CD4-positive, alpha-beta memory T cell (primary cell): ENCODE measurements at regions not wholly inside any gene's neighbourhood (a gene's known extent, or its start where the extent isn't known, plus 50 kb on each side); places are given as distances from the start of the nearest gene placed in this dataset.

Experiments
- CTCF ChIA-PET: fragments of 350-600 bp; sonication (Branson Sonifier 250); formaldehyde crosslinking; loops from one replicate; lab custom pipeline; 2021; ENCODE audit warnings: inconsistent platforms; ENCODE audit not compliant: partially characterized antibody; lab: Charles Lee
- POLR2A ChIA-PET: fragments of 350-600 bp; sonication (Branson Sonifier 250); formaldehyde crosslinking; loops from one replicate; lab custom pipeline; 2021; ENCODE audit not compliant: partially characterized antibody; lab: Charles Lee
- DNase-seq, 5 donors: peaks; one replicate each; pipeline versions ENCODE4 v3.0.0 to v3.0.0-alpha.2; 2020 to 2022; ENCODE audit warnings: mixed read lengths in 1 of 5
- H3K27ac ChIP-seq: one replicate; pipeline ENCODE4 v1.7.0; 2013; ENCODE audit warnings: low read depth, low read length
- H3K27me3 ChIP-seq: 2 replicates; pipeline ENCODE4 v1.7.0; 2013; ENCODE audit warnings: mild to moderate bottlenecking, low read length, moderate library complexity; ENCODE audit not compliant: insufficient read depth
- H3K36me3 ChIP-seq: 2 replicates; pipeline ENCODE4 v1.7.0; 2013; ENCODE audit warnings: mild to moderate bottlenecking, low read length, moderate library complexity; ENCODE audit not compliant: insufficient read depth
- H3K4me1 ChIP-seq: 2 replicates; pipeline ENCODE4 v1.7.0; 2013; ENCODE audit warnings: mild to moderate bottlenecking, low read length, moderate library complexity; ENCODE audit not compliant: insufficient read depth
- H3K4me3 ChIP-seq, 2 donors: one replicate each; pipeline ENCODE4 v1.7.0; 2013; ENCODE audit warnings: low read length in 2 of 2, mild to moderate bottlenecking in 1 of 2
- H3K9me3 ChIP-seq, 2 donors: one replicate each; pipeline ENCODE4 v1.7.0; 2013; ENCODE audit warnings: low read length in 2 of 2, control low read depth in 1 of 2; ENCODE audit not compliant: control insufficient read depth in 1 of 2
- H3K27ac Mint-ChIP-seq, 7 donors: one replicate each; pipeline ENCODE4 v1.8.0; 2020 to 2021; ENCODE audit warnings: mixed read lengths in 7 of 7, mild to moderate bottlenecking in 6 of 7, inconsistent platforms in 3 of 7, moderate library complexity in 3 of 7
- H3K27me3 Mint-ChIP-seq, 2 donors: one replicate each; pipeline ENCODE4 v1.8.0; 2020 to 2021; ENCODE audit warnings: mixed read lengths in 2 of 2
- H3K36me3 Mint-ChIP-seq, 2 donors: one replicate each; pipeline ENCODE4 v1.8.0; 2020 to 2021; ENCODE audit warnings: mixed read lengths in 2 of 2, inconsistent platforms in 1 of 2, mild to moderate bottlenecking in 1 of 2
- H3K4me1 Mint-ChIP-seq, 4 donors: one replicate each; pipeline ENCODE4 v1.8.0; 2020 to 2021; ENCODE audit warnings: mixed read lengths in 4 of 4, mild to moderate bottlenecking in 1 of 4
- H3K4me3 Mint-ChIP-seq, 8 donors: one replicate each; pipeline ENCODE4 v1.8.0; 2020 to 2021; ENCODE audit warnings: mixed read lengths in 8 of 8, mild to moderate bottlenecking in 7 of 8, moderate library complexity in 6 of 8, inconsistent platforms in 3 of 8
- H3K9me3 Mint-ChIP-seq, 8 donors: one replicate each; pipeline ENCODE4 v1.8.0; 2020 to 2021; ENCODE audit warnings: mixed read lengths in 8 of 8, mild to moderate bottlenecking in 5 of 8, inconsistent platforms in 3 of 8, moderate library complexity in 1 of 8
- intact Hi-C: fragments of 100-400 bp; cut with micrococcal nuclease; formaldehyde crosslinking; loops from one replicate; pipeline ENCODE4 v1.15.1; 2023

DNA sequence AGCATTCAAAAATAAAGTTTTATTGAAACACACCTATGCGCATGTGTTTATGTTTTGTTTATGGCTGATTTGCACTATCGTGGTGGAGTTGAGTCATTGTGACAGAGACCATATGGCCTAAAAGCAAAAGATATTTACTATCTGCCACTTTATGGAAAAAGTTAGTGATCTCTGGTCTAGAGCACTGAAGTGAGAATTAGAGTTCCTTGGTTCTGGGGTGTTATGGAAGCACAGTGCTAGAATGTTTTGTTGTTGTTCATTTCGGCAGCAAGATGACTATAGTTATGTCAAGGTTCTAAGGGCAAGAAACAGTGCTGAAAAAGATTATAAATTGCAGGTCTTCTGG is 416.5 kb downstream of the SLC4A3 start:
- Mint-ChIP-seq H3K27me3 (peaks cover 0 to 3% of the 10 kb centered on the region in 2 donors), H3K36me3 (no peaks in the 10 kb centered on the region), H3K4me3 (no peak overlapping the region), H3K4me1 (no peaks in the 10 kb centered on the region), H3K9me3 (peaks cover 0 to 3% (median 0%) of the 10 kb centered on the region in 8 donors), H3K27ac (no peak overlapping the region)
- H3K4me1 ChIP-seq = no peaks in the 10 kb centered on the region
- ChIA-PET POLR2A (no interaction called here), CTCF (no interaction called here)
- no peak overlapping the region for H3K27ac ChIP-seq
- intact Hi-C loops = no loop called here
- H3K4me3 ChIP-seq = no peak overlapping the region
- DNase-seq = no peak
- no peaks in the 10 kb centered on the region for H3K9me3 ChIP-seq
- H3K27me3 ChIP-seq = no peaks in the 10 kb centered on the region
- H3K36me3 ChIP-seq = no peaks in the 10 kb centered on the region

DNA sequence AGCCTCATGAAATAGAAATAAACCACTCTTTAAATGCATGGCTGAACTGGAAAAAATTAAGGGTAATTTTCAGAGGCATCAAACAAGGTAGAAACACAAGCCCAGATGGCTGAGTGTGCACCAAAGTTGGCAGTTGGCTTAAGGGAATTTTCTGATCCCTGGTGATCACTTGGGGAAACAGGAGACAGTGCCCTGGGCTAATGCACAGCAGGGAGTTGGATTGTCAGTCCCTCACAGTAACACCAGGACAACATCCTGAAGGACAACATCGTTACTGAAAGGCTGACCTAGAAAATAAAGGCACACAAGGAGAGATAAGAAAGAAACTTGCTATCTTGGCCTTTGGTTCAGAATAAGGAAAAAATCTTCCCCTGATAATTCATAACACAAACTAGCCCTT is 417.0 kb downstream of the SLC4A3 start:
- DNase-seq = no peak
- Mint-ChIP-seq H3K27ac (no peak overlapping the region), H3K36me3 (no peaks in the 10 kb centered on the region), H3K4me1 (no peaks in the 10 kb centered on the region), H3K4me3 (no peak overlapping the region), H3K9me3 (peaks cover 0 to 3% (median 0%) of the 10 kb centered on the region in 8 donors), H3K27me3 (peaks cover 0 to 3% of the 10 kb centered on the region in 2 donors)
- Histone ChIP-seq H3K9me3 (no peaks in the 10 kb centered on the region), H3K4me3 (no peak overlapping the region), H3K27me3 (no peaks in the 10 kb centered on the region), H3K27ac (no peak overlapping the region), H3K36me3 (no peaks in the 10 kb centered on the region), H3K4me1 (no peaks in the 10 kb centered on the region)
- intact Hi-C loops = no loop called here
- ChIA-PET POLR2A (no interaction called here), CTCF (no interaction called here)

DNA sequence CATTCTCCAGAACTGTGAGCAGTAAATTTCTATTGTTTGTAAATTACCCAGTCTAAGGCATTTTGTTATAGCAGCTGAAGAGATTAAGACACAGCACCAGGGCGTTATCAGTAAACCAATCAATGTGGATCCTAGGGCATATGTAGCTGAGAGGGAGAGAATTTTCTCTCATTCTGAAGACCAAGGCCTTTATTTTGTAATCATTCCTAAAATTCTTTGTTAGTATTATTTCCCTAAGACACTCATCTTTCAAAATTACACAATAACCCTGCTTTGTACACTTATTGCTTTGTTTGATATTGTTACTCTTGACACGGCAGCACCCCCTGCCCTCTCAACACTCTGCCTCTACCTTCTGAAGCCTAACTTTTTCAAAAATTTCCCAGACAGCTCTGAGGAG is 419.1 kb downstream of the SLC4A3 start:
- intact Hi-C loops = no loop called here
- Mint-ChIP-seq H3K36me3 (no peaks in the 10 kb centered on the region), H3K27me3 (peaks cover 0 to 3% of the 10 kb centered on the region in 2 donors), H3K9me3 (peaks cover 0 to 3% (median 0%) of the 10 kb centered on the region in 8 donors), H3K4me1 (no peaks in the 10 kb centered on the region), H3K4me3 (no peak overlapping the region), H3K27ac (no peak overlapping the region)
- no peak overlapping the region for H3K4me3 ChIP-seq
- POLR2A ChIA-PET = no interaction called here
- no peak for DNase-seq
- no peak overlapping the region for H3K27ac ChIP-seq
- no peaks in the 10 kb centered on the region for H3K36me3 ChIP-seq
- H3K4me1 ChIP-seq = no peaks in the 10 kb centered on the region
- H3K9me3 ChIP-seq = no peaks in the 10 kb centered on the region
- H3K27me3 ChIP-seq = no peaks in the 10 kb centered on the region
- CTCF ChIA-PET = no interaction called here

DNA sequence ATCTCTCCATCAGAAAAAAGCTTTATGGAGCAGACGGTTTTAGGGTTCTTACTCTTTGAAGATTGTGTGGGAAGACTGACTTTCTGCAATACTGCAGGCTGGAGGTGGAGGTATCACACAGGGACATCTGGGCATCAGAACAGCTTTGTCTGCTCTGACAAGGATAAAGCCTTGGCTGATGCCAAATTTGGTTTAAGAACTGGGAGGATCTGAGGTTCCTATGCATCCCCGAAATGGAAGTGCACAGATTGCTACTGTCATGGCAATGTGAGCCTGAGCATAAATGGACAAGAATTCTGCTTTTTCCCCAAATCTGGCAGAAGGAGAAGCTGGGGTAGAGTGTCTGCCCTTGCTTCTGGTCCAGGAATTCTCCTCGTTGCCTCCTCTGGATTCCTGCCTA is 424.3 kb downstream of the SLC4A3 start:
- Mint-ChIP-seq H3K9me3 (peaks cover 0 to 11% (median 5%) of the 10 kb centered on the region in 8 donors), H3K36me3 (no peaks in the 10 kb centered on the region), H3K27me3 (no peaks in the 10 kb centered on the region), H3K4me1 (no peaks in the 10 kb centered on the region), H3K27ac (no peak overlapping the region), H3K4me3 (no peak overlapping the region)
- Histone ChIP-seq H3K36me3 (no peaks in the 10 kb centered on the region), H3K27ac (no peak overlapping the region), H3K9me3 (no peaks in the 10 kb centered on the region), H3K27me3 (no peaks in the 10 kb centered on the region), H3K4me3 (no peak overlapping the region), H3K4me1 (no peaks in the 10 kb centered on the region)
- intact Hi-C loops = no loop called here
- CTCF ChIA-PET = no interaction called here
- POLR2A ChIA-PET = no interaction called here
- no peak for DNase-seq

DNA sequence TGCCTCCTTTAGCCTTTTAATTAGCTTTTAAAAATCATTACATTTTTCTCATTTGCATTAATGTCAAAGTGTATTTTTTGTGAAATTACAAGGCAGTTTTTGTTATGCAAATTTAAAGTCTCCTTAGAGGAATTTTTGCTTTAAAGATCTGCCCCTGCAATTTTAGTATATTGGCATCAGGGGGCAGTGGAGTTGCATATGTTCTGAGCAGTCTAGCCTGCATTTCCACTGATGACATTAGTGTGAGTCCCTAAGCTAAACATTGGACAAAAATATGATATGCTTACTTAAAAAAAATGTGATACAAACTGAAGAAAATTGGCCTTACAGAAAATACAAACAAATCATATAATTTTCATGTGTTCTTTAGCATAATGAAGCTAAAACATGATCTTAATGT is 426.5 kb downstream of the SLC4A3 start:
- ChIA-PET POLR2A (no interaction called here), CTCF (no interaction called here)
- peaks cover 0 to 11% (median 4%) of the 10 kb centered on the region in 8 donors for H3K9me3 Mint-ChIP-seq
- intact Hi-C loops = no loop called here
- no peak overlapping the region for H3K27ac Mint-ChIP-seq
- no peaks in the 10 kb centered on the region for H3K27me3 Mint-ChIP-seq
- H3K4me3 Mint-ChIP-seq = no peak overlapping the region
- DNase-seq = no peak
- no peaks in the 10 kb centered on the region for H3K4me1 ChIP-seq
- H3K9me3 ChIP-seq = no peaks in the 10 kb centered on the region
- H3K4me1 Mint-ChIP-seq = no peaks in the 10 kb centered on the region
- H3K36me3 ChIP-seq = no peaks in the 10 kb centered on the region
- H3K27ac ChIP-seq = no peak overlapping the region
- no peak overlapping the region for H3K4me3 ChIP-seq
- H3K27me3 ChIP-seq = no peaks in the 10 kb centered on the region
- no peaks in the 10 kb centered on the region for H3K36me3 Mint-ChIP-seq

DNA sequence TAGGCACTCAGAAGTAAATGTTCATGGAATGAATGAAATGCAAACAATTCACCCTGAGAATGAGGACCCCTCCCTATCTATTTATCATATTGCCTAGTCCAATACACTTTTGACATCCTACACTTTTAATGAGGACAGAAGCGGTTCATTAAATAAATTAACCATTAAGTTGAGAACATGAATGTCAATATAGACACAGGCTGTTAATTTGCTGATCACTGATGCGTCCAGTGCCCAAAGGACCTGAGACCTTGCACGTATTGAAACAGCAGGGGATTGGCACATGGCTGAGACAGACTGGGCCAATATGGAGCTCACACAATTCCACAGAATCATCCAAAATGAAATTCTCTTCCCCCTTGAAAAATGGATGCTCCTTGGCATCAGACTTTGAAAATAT is 430.0 kb downstream of the SLC4A3 start:
- no peaks in the 10 kb centered on the region for H3K4me1 Mint-ChIP-seq
- no peak overlapping the region for H3K27ac Mint-ChIP-seq
- H3K9me3 ChIP-seq = no peaks in the 10 kb centered on the region
- no peaks in the 10 kb centered on the region for H3K36me3 ChIP-seq
- no peaks in the 10 kb centered on the region for H3K36me3 Mint-ChIP-seq
- no peak overlapping the region for H3K27ac ChIP-seq
- intact Hi-C loops = no loop called here
- POLR2A ChIA-PET = no interaction called here
- H3K27me3 Mint-ChIP-seq = peaks cover 0 to 1% of the 10 kb centered on the region in 2 donors
- H3K4me1 ChIP-seq = no peaks in the 10 kb centered on the region
- H3K4me3 Mint-ChIP-seq = no peak overlapping the region
- CTCF ChIA-PET = no interaction called here
- H3K9me3 Mint-ChIP-seq = peaks cover 0 to 11% (median 4%) of the 10 kb centered on the region in 8 donors
- H3K4me3 ChIP-seq = no peak overlapping the region
- DNase-seq = no peak
- H3K27me3 ChIP-seq = no peaks in the 10 kb centered on the region

DNA sequence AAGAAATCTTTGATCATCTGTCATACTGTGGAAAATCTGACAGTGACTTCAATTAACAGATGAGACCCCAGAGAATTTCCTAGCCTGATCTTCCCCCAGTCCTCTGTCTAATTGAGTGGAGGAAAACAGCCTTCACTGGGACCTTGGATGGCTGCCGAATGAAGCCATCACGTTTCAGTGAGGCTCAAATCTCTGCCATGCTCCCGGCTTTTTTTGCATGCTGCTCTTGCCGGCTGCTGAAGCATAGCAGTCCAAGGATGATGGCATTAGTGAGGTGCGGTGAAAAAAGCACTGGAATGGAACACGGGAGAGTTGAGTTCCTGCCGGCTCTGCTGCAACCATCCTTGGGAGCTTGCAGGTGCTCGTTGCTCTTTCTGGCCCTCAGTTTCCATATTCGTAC is 430.5 kb downstream of the SLC4A3 start:
- no peak for DNase-seq
- H3K36me3 Mint-ChIP-seq = no peaks in the 10 kb centered on the region
- no peak overlapping the region for H3K27ac Mint-ChIP-seq
- CTCF ChIA-PET = no interaction called here
- peaks cover 0 to 1% of the 10 kb centered on the region in 2 donors for H3K27me3 Mint-ChIP-seq
- intact Hi-C loops = no loop called here
- no peaks in the 10 kb centered on the region for H3K4me1 Mint-ChIP-seq
- no peak overlapping the region for H3K4me3 ChIP-seq
- H3K36me3 ChIP-seq = no peaks in the 10 kb centered on the region
- peaks cover 0 to 9% (median 4%) of the 10 kb centered on the region in 8 donors for H3K9me3 Mint-ChIP-seq
- H3K4me1 ChIP-seq = no peaks in the 10 kb centered on the region
- H3K4me3 Mint-ChIP-seq = no peak overlapping the region
- POLR2A ChIA-PET = no interaction called here
- no peak overlapping the region for H3K27ac ChIP-seq
- H3K27me3 ChIP-seq = no peaks in the 10 kb centered on the region
- H3K9me3 ChIP-seq = no peaks in the 10 kb centered on the region
